ENCODE measurements at regions not wholly inside any gene's neighbourhood (a gene's known extent, or its start where the extent isn't known, plus 50 kb on each side); places are given as distances from the start of the nearest gene placed in this dataset.

- no peaks in the 10 kb centered on the region for H3K4me1 ChIP-seq (replicated peaks)
- DNase-seq (ENCODE audit: low read depth in 1 of 2, low spot score in 2 of 2) = no peak
- no peak overlapping the region for H3K27ac ChIP-seq
- no peaks in the 10 kb centered on the region for H3K9me3 ChIP-seq (replicated peaks)
- peaks cover 8% of the 10 kb centered on the region; the same call in 1 of the 2 replicates for H3K27me3 ChIP-seq (replicated peaks)
- H3K4me3 ChIP-seq = no peak overlapping the region
- no peaks in the 10 kb centered on the region for H3K36me3 ChIP-seq
Observed at GRCh38 chr1:90459570-90459969, 257.5 kb downstream of the BARHL2 start.

GRCh38 chr1:90457985-90458384 is 259.1 kb downstream of the BARHL2 start:
- H3K27me3 ChIP-seq (replicated peaks) = peaks cover 8% of the 10 kb centered on the region; the same call in 1 of the 2 replicates
- no peak for DNase-seq (ENCODE audit: low read depth in 1 of 2, low spot score in 2 of 2)
- H3K4me1 ChIP-seq (replicated peaks) = no peaks in the 10 kb centered on the region
- no peak overlapping the region for H3K4me3 ChIP-seq
- H3K9me3 ChIP-seq (replicated peaks) = no peaks in the 10 kb centered on the region
- H3K27ac ChIP-seq = no peak overlapping the region
- no peaks in the 10 kb centered on the region for H3K36me3 ChIP-seq

DNA sequence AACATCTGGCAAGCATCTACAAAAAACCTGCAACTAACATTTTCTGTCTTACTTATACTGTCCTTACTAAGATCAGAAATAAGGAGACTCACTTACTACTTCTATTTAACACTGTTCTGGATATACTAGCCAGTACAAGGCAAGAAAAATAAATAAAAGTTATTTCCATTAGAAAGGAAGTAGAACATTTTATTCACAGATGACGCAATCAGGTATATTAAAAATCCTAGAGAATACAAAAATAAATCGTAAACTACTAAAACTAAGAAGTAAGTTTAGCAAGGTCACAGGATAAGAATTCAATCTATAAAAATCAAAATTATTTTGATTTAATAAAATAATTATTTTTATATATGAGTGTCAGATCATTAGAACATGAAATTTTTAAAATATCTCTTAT is 264.6 kb downstream of the BARHL2 start:
- DNase-seq (ENCODE audit: low read depth in 1 of 2, low spot score in 2 of 2) = no peak
- Histone ChIP-seq H3K4me3 (no peak overlapping the region), H3K36me3 (no peaks in the 10 kb centered on the region), H3K4me1 (replicated peaks) (no peaks in the 10 kb centered on the region), H3K9me3 (replicated peaks) (no peaks in the 10 kb centered on the region), H3K27ac (no peak overlapping the region), H3K27me3 (replicated peaks) (peaks cover 3% of the 10 kb centered on the region; the same call in 1 of the 2 replicates)

GRCh38 chr1:90443354-90443753 is 273.7 kb downstream of the BARHL2 start:
- Histone ChIP-seq H3K4me3 (no peak overlapping the region), H3K27me3 (replicated peaks) (peaks cover 7% of the 10 kb centered on the region; the same call in 1 of the 2 replicates), H3K36me3 (no peaks in the 10 kb centered on the region), H3K9me3 (replicated peaks) (no peaks in the 10 kb centered on the region; the same call in 1 of the 2 replicates), H3K27ac (no peak overlapping the region), H3K4me1 (replicated peaks) (no peaks in the 10 kb centered on the region)
- no peak for DNase-seq (ENCODE audit: low read depth in 1 of 2, low spot score in 2 of 2)

- H3K9me3 ChIP-seq (replicated peaks) = no peaks in the 10 kb centered on the region
- peaks cover 16% of the 10 kb centered on the region for H3K27me3 ChIP-seq (replicated peaks)
- no peak overlapping the region for H3K27ac ChIP-seq
- DNase-seq (ENCODE audit: low read depth in 1 of 2, low spot score in 2 of 2) = no peak
- no peak overlapping the region for H3K4me3 ChIP-seq
- H3K36me3 ChIP-seq = no peaks in the 10 kb centered on the region
- H3K4me1 ChIP-seq (replicated peaks) = no peaks in the 10 kb centered on the region
Observed at GRCh38 chr1:90435351-90435750, 281.8 kb downstream of the BARHL2 start.

DNA sequence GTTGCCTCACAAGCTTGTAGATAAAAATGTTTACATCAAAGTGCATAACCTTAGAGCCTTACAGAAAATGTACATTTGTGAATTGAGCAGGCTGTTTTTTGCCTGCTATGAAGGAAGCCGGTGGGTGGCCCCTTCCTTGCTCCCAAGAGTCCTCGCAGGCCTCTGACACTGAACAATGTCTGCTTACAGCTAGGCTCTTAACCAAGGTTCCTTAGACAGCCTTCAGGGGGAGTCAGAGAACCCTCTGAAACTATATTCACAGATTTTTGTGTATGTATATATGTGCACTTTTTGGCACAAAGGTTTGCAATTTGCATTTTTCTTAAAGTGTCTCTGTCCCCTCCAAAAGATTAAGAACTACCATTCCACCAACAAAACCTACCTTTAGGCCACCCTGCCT is 282.6 kb downstream of the BARHL2 start:
- H3K27me3 ChIP-seq (replicated peaks) = peaks cover 11% of the 10 kb centered on the region
- no peaks in the 10 kb centered on the region for H3K36me3 ChIP-seq
- H3K9me3 ChIP-seq (replicated peaks) = no peaks in the 10 kb centered on the region
- no peak overlapping the region for H3K27ac ChIP-seq
- H3K4me3 ChIP-seq = no peak overlapping the region
- no peaks in the 10 kb centered on the region for H3K4me1 ChIP-seq (replicated peaks)
- no peak for DNase-seq (ENCODE audit: low read depth in 1 of 2, low spot score in 2 of 2)

DNA sequence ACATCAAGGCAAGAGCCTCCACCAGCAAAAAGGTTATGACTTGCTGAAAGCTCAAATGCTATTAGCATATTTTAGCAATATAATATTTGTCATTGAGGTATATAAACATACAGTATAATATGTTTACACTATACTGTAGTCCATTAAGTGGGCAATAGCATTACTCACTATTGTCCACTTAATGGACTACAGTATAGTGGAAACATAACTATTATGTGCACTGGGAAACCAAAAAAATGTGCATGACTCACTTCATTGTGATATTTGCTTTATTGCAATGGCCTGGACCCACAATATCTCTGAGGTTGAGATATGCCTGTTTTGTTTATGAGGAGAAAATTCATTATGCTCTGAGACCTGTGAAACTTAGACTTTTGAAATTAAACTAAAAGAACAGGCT is 300.0 kb downstream of the BARHL2 start:
- DNase-seq (ENCODE audit: low read depth in 1 of 2, low spot score in 2 of 2) = peak in 1 of 2 experiments; percentile 48

DNA sequence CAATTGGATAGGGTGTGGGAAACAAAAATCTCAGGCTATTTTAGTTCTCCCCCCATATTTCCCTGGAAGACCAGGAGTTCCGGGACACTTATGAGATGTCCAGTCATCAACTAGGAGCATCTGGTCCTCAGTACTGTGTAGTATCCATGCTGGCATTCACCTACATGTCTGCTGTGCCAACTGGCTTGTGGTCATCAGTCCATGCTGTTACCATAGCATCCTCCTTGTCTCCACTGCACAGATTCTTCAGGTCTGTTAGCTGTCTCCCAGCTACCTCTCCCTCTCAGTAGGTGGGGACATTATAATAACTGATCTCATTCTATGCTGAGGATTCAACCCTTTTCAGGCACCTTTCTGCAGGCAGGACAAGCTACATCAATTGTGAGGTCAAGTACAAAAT is 302.9 kb downstream of the BARHL2 start:
- peaks cover 11% of the 10 kb centered on the region for H3K4me1 ChIP-seq (replicated peaks)
- H3K36me3 ChIP-seq = no peaks in the 10 kb centered on the region
- H3K9me3 ChIP-seq (replicated peaks) = no peaks in the 10 kb centered on the region; the same call in 1 of the 2 replicates
- no peak for DNase-seq (ENCODE audit: low read depth in 1 of 2, low spot score in 2 of 2)
- H3K4me3 ChIP-seq = no peak overlapping the region
- no peaks in the 10 kb centered on the region; the same call in 1 of the 2 replicates for H3K27me3 ChIP-seq (replicated peaks)
- no peak overlapping the region for H3K27ac ChIP-seq

More for the DNA sequence above, 300.0 kb downstream of the BARHL2 start:
- Histone ChIP-seq H3K36me3 (no peaks in the 10 kb centered on the region), H3K9me3 (replicated peaks) (no peaks in the 10 kb centered on the region; the same call in 1 of the 2 replicates), H3K27me3 (replicated peaks) (no peaks in the 10 kb centered on the region; the same call in 1 of the 2 replicates), H3K27ac (no peak overlapping the region), H3K4me1 (replicated peaks) (peaks cover 11% of the 10 kb centered on the region), H3K4me3 (no peak overlapping the region)

DNA sequence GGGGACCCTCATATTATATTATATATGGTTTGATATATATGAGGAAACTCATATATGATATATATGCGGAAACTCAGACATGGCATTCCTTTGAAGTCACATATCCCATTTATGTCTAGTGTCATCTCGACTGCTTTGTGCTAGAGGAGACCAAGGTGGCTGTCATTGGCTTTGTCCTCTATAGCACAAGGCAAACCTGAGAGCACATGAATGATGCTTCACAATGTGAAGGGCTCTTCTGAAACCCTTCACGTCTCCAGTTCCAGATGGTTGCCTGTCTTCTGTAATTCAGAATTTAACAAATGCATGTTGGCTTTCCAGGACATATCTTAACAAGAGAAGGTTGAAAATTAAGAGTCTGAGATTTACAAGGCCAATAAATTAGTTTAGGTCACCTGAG is 303.6 kb downstream of the BARHL2 start:
- Histone ChIP-seq H3K4me3 (no peak overlapping the region), H3K27ac (no peak overlapping the region), H3K36me3 (no peaks in the 10 kb centered on the region), H3K4me1 (replicated peaks) (peaks cover 11% of the 10 kb centered on the region), H3K27me3 (replicated peaks) (no peaks in the 10 kb centered on the region; the same call in 1 of the 2 replicates), H3K9me3 (replicated peaks) (no peaks in the 10 kb centered on the region; the same call in 1 of the 2 replicates)
- DNase-seq (ENCODE audit: low read depth in 1 of 2, low spot score in 2 of 2) = no peak

DNA sequence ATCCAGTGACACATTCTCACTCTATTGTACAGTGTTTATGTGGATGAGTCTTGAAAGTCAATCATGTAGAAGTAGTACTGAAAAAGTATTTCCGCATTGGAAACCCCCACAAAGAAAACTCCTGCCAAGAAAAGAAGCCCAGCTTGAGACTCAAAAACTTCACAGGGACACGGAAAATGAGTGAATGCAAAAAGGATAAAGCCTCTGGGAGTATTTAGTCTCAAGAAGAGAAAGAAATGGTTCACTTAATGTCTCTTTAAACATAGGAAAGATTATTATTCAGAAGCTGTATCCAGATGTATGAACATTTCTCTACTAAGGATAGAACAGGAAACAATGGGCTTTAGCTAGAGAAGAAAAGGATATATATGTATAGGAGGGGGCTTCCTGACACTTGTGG is 304.5 kb downstream of the BARHL2 start:
- no peak for DNase-seq (ENCODE audit: low read depth in 1 of 2, low spot score in 2 of 2)
- Histone ChIP-seq H3K36me3 (no peaks in the 10 kb centered on the region), H3K27me3 (replicated peaks) (no peaks in the 10 kb centered on the region), H3K4me1 (replicated peaks) (peaks cover 10% of the 10 kb centered on the region), H3K4me3 (no peak overlapping the region), H3K27ac (no peak overlapping the region), H3K9me3 (replicated peaks) (no peaks in the 10 kb centered on the region; the same call in 1 of the 2 replicates)

DNA sequence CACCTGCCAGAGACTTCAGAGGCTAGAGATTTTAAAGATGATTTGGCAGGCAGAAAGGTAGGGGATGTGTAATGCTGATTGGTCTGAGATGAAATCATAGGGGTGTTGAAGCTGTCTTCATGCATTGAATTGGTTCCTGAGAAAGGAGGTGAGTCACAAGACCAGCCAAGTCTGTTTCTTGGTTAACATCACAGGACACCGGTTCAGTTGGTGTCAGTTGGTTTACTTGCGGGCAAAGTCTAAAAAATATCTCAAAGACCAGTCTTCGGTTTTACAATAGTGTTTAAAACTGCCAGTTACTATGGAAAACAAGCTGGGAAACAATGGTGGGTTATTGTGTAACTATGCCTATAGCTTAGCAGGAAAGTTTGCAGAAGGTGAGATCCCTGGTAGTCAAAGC is 305.9 kb downstream of the BARHL2 start:
- Histone ChIP-seq H3K36me3 (no peaks in the 10 kb centered on the region), H3K27ac (no peak overlapping the region), H3K27me3 (replicated peaks) (no peaks in the 10 kb centered on the region), H3K9me3 (replicated peaks) (no peaks in the 10 kb centered on the region; the same call in 1 of the 2 replicates), H3K4me3 (no peak overlapping the region), H3K4me1 (replicated peaks) (no peaks in the 10 kb centered on the region)
- no peak for DNase-seq (ENCODE audit: low read depth in 1 of 2, low spot score in 2 of 2)

- Histone ChIP-seq H3K27ac (no peak overlapping the region), H3K4me3 (no peak overlapping the region), H3K27me3 (replicated peaks) (no peaks in the 10 kb centered on the region), H3K4me1 (replicated peaks) (peaks cover 11% of the 10 kb centered on the region), H3K9me3 (replicated peaks) (no peaks in the 10 kb centered on the region), H3K36me3 (no peaks in the 10 kb centered on the region)
- DNase-seq (ENCODE audit: low read depth in 1 of 2, low spot score in 2 of 2) = no peak
Observed at GRCh38 chr1:90407737-90408136, 309.4 kb downstream of the BARHL2 start.

- Histone ChIP-seq H3K36me3 (no peaks in the 10 kb centered on the region), H3K4me1 (replicated peaks) (peaks cover 13% of the 10 kb centered on the region), H3K27me3 (replicated peaks) (no peaks in the 10 kb centered on the region), H3K9me3 (replicated peaks) (no peaks in the 10 kb centered on the region), H3K4me3 (no peak overlapping the region), H3K27ac (no peak overlapping the region)
- no peak for DNase-seq (ENCODE audit: low read depth in 1 of 2, low spot score in 2 of 2)
Observed at GRCh38 chr1:90405726-90406125, 311.4 kb downstream of the BARHL2 start.

- peak; percentile 90 to 91 for DNase-seq (ENCODE audit: low read depth in 1 of 2, low spot score in 2 of 2)
- Histone ChIP-seq H3K27ac (peak overlapping the region; percentile 45), H3K4me1 (replicated peaks) (peaks cover 22% of the 10 kb centered on the region), H3K36me3 (no peaks in the 10 kb centered on the region), H3K4me3 (no peak overlapping the region), H3K9me3 (replicated peaks) (no peaks in the 10 kb centered on the region), H3K27me3 (replicated peaks) (no peaks in the 10 kb centered on the region)
Observed at GRCh38 chr1:90402893-90403849, 313.9 kb downstream of the BARHL2 start.

All from SJSA1 (cell line).